Fibroblast of pulmonary artery (primary cell): ENCODE measurements at regions not wholly inside any gene's neighbourhood (a gene's known extent, or its start where the extent isn't known, plus 50 kb on each side); places are given as distances from the start of the nearest gene placed in this dataset.

Experiments used
- DNase-seq: peaks from one replicate; pipeline ENCODE4 v3.0.0-alpha.2; 2010; ENCODE audit warnings: low read depth
- H3K4me3 ChIP-seq: replicated peaks from 2 replicates; pipeline ENCODE4 v1.5.1; 2011; ENCODE audit warnings: low read depth, mild to moderate bottlenecking, control low read depth, low read length, moderate library complexity
- TF ChIP-seq, protein P1 (sequence below): IDR thresholded peaks from 2 replicates; pipeline ENCODE4 v1.5.1; 2011; ENCODE audit warnings: mild to moderate bottlenecking, control low read depth, low read length, inconsistent platforms; ENCODE audit errors: missing control alignments

DNA sequence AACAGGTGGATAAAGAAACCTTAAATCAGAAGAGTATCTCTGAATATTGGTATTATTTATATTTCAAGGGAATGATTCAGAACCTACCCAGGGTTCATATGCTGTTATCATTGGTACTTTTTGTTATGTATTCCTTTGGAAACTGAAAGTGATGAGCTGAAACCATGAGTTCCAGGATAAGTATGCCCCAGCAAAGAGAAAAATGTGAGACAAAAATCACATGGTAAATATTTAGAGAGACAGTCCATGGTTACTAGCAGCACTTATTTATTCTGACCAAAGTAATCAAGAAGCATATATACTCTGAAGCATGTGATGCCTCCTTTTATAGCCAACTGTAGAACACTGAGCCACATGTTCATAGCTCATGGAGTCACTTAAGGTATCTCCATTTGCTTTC is 277.7 kb downstream of the ARAP2 start:
- TF ChIP-seq, protein P1, sequence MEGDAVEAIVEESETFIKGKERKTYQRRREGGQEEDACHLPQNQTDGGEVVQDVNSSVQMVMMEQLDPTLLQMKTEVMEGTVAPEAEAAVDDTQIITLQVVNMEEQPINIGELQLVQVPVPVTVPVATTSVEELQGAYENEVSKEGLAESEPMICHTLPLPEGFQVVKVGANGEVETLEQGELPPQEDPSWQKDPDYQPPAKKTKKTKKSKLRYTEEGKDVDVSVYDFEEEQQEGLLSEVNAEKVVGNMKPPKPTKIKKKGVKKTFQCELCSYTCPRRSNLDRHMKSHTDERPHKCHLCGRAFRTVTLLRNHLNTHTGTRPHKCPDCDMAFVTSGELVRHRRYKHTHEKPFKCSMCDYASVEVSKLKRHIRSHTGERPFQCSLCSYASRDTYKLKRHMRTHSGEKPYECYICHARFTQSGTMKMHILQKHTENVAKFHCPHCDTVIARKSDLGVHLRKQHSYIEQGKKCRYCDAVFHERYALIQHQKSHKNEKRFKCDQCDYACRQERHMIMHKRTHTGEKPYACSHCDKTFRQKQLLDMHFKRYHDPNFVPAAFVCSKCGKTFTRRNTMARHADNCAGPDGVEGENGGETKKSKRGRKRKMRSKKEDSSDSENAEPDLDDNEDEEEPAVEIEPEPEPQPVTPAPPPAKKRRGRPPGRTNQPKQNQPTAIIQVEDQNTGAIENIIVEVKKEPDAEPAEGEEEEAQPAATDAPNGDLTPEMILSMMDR = no peak

DNA sequence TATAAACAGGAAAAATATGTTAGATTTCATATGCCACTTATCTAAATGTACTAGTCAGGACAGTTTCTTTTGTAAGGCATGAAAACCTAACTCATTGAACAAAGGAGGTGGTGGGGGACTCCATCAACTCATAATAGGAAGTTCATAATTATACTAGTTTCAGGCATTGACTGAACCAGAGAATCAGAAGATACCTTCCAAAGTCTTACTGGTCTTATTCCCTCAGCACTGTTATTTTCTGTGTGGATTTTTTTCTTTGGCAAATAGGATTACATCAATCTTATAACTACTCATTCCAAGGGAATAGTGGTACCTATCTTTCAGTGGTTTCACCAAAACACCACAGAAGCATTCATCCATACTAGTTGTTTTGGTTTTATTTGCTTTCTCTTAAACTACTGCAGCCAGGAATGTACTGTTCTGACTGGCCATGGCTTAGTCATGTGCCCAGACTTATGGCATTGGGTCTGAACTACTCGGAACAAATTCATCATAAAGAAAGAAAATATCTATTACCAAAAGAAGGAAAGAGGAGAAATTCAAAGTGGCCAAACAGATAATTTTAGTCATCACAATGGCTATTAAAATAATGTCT is 273.9 kb downstream of the ARAP2 start:
- DNase-seq = no peak
- H3K4me3 ChIP-seq = no peak overlapping the region
- TF ChIP-seq, protein P1 = no peak

More for the DNA sequence above, 277.7 kb downstream of the ARAP2 start:
- no peak for DNase-seq
- H3K4me3 ChIP-seq = no peak overlapping the region

DNA sequence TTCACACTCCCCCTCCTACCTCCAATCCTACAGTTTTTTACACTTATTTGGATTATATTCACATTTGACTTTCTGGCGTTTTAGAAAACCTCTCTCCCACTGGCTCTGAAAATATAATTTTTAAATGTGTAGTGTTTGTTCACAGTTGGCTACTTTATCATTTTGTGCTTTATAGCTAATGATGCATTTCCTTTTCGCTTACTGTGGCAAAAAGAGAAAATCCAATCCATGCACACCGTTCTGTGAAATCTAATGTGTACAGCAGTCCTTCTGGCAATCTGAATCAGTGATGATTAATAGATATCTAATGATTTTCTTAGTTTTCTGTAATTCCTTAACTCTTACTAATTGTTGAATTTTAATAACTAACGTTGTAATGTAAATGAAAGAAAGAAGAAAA is 271.5 kb downstream of the ARAP2 start:
- no peak overlapping the region for H3K4me3 ChIP-seq
- TF ChIP-seq, protein P1 = no peak
- DNase-seq = no peak

DNA sequence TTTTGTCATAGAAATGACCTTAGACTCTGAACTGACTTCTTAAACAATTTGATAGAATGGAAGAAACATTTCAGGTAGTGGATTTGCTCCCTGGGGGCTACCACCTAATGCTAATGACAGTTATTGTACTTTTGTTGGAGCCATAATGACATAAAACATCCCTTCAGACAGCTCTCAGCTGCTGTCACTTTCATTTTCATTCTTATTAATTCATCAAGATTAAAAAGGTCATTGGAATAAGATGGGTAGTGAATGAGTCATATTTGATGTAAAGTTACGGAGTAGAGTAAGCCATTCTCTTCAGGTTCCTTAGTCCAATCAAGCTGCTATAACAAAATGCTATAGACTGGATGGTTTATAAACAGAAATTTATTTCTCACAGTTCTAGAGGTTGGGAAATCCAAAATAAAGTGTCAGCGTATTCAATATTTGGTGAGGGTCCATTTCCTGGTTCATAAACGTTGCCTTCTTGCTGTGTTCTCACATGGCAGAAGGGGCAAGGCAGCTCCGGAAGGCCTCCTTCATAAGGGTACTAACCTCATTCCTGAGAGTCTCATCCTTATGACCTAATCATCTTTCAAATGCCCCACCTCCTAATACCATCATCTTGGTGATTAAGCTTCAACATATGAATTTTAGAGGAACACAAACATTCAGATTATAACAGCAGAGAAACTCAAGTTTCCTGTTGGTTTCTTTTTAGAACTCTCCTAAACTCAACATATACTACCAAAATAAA is 268.5 kb downstream of the ARAP2 start:
- TF ChIP-seq, protein P1 = no peak
- H3K4me3 ChIP-seq = no peak overlapping the region
- DNase-seq = no peak

DNA sequence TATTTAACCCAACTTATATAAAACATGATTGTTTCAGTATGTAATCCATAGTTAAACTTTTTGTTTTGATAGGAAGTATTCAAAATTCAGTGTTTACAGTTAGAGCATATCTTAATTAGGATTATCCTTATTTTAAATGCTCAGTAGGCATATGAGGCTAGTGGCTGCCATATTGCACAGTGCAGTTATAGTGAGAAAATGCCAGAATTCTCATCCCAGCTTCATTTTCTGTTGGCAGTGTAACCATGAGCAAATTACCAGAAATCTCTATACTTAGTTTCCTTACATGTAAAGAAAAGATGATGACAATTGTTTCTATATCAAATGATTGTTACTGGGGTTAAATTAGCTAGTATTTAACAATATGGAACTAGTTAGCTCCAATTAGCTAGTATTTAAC is 265.8 kb downstream of the ARAP2 start:
- H3K4me3 ChIP-seq = no peak overlapping the region
- no peak for DNase-seq
- TF ChIP-seq, protein P1 = no peak

DNA sequence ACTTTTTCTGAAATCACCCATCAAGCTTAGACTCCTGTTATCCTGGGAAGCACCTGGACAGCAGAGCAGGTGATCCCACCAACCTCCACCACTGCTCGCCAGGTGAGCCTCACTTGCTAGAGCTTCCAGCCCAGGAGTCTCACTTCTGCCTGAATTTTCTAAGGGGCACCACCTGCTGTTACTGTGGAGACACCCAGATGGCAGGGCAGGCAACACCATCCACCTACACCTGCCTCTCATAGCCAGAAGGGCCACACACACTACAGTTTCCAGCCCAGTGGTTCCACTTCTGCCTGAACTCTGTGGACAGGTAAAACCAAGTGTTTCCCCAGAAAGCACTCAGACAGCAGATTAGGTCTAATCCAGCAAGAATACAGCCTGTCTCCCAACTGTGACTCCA is 262.0 kb downstream of the ARAP2 start:
- no peak for DNase-seq
- TF ChIP-seq, protein P1 = no peak
- no peak overlapping the region for H3K4me3 ChIP-seq

DNA sequence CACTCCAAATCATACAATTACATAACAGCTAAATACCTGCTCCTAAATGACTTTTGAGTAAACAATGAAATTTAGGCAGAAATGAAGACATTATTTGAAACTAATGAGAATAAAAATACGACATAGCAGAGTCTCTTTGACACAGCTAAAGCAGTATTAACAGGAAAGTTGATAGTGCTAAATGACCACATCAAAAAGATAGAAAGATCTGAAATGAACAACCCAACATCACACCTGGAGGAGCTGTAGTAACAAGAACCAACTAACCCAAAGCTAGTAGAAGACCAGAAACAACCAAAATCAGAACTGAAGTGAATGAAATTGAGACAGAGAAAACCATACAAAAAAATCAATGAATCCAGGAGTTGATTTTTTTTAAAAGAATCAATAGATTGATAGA is 257.8 kb downstream of the ARAP2 start:
- TF ChIP-seq, protein P1 = no peak
- DNase-seq = no peak
- H3K4me3 ChIP-seq = no peak overlapping the region
